GM21576 (cell line): ENCODE measurements at regions not wholly inside any gene's neighbourhood (a gene's known extent, or its start where the extent isn't known, plus 50 kb on each side); places are given as distances from the start of the nearest gene placed in this dataset.
A peak's percentile ranks its signal among the peaks of the same experiment; 100 is the strongest.

Experiments
- ATAC-seq: cut with Tn5 transposase; IDR thresholded peaks from one replicate; pipeline ENCODE4 v1.9.1; 2021; ENCODE audit warnings: mild to moderate bottlenecking, moderate library complexity; ENCODE audit not compliant: unreplicated experiment

GRCh38 chr21:25425156-25425555 lies 182.1 kb downstream of the MRPL39 start:
- ATAC-seq, result no peak

DNA sequence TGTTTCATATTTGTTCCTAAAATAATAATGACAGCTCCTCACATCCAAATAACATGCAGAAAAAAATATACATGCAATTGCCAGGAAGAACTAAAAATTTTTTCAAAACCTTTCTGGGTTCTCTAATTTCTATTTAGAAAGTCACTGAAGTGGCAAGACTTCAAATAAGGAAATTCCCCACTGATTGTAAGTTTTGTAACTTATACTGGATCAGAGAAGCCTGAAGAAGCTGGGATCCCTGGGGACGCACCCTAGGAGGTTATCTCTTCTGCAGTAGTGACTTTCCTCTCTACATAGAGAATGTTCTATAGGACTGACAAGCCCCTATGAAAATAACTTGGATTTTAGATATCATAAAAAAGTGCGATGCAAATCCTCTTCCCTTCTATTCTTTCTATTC lies 182.6 kb downstream of the MRPL39 start:
- no peak for ATAC-seq

GRCh38 chr21:25424048-25424447 lies 183.2 kb downstream of the MRPL39 start:
- no peak for ATAC-seq

DNA sequence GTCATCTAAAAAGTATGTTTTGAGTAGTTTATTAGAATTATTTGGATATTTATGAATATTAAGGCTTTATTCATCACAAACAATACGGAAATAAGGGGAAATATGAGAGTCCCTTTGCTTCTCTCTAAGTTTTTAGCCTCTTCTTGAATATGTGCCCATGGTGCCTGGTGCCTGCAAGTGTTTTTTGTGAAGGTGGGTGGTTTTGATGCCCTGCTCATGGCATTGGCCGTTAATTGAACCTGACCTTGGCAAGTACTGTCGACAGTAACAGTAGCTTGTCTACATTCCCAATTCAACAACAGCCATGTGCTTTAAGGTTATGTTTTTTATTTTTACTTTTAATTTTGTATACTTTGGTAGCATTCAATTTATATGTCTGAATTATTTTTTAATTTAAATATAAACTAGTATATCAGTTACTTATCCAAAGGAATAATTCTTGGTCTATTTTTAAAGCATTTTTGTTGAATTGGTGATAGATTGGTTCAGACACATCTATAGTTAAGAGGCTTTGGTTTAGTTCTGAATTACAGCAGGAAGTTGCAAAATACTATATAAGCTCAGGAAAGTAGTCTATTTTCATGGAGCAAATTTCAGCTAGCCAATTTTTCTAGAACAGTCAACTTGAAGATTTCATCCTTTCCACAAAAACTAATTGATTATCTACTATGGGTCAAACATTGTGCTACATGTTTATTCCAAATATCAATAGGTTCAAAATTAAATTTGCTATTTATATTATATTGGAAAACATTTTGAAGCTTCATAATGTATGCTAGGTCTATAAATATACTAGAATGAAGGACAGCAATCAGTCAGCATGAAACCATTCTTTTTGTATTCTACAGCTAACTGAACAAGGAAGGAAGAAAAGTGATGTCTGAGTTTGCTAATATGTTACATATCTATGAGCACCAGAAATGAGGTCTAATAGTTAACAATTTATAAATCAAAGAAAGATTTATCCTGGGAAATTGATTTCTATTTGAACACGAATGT lies 184.4 kb downstream of the MRPL39 start:
- no peak for ATAC-seq

GRCh38 chr21:25421321-25422028 lies 185.8 kb downstream of the MRPL39 start:
- peak; percentile 71 for ATAC-seq

DNA sequence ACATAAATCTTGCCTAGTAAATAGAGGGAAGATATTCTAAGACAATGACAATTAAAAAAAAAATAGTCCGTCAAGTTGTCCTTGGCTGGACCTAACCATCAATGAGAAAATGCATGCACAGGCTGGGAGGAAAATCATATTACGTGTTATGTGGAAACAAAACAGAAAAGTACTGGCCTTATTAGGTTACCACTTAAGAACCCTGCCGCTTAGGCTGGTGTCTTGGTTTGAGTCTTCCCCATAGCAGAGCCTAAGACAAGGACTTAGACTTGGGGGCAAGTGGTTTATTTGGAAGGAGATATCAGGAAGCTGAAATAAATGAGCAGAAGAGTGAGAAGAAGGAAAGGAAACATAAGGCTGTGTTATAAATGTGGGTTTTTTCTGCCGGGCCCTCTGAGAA lies 186.4 kb downstream of the MRPL39 start:
- ATAC-seq, result no peak

DNA sequence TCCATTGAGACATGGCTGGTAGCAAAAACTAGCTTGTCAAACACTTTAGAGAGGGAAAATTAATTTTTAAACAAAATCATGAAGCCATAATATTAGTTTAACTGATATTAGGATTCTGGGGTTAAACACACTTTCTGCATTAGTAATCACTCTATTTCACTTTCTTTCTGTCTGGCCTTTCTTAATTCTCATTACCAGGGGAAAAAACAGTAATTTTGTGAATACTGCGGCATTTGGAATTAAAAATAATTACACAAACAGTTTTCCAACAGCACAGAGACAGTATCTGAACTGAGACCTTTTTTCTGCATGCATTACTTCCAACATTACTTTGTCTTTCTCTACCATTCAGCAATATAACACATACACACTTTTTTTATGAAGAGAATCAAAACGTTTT lies 190.6 kb downstream of the MRPL39 start:
- no peak for ATAC-seq

DNA sequence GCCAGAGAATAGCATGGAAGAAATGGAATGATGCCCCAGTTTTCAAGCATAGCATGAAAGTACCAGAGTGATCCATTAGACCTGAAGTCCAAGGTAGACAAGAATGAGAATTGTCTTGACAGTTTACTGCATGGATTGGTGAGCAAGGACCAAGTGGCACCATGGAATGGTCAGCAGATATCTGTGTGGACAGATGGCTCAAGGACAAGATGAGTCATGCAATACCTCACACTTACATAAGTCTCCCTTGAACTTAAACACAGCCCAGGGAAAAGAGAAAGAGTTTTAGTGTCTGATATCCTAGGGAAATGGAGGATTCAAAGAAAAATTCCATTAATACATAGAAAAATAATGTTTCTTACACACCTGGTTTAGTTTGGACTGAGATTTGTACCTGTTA lies 195.2 kb downstream of the MRPL39 start:
- no peak for ATAC-seq

DNA sequence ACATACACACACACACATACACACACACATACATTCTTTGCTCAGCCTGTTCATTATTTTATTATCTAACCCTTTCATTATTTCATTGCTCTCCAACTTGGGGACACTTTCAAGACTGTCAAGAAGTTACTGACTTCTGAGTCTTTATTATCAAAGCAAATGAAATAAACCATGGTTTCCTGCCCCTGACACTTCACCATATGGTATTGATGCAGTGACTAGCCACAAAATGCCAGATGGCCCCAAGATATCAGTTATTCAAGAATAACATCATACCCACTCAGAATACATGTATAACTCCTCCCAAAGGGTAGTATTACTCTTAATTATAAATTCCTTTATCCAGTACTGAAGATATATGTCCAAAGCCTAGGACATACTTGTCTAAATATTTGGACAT lies 197.3 kb downstream of the MRPL39 start:
- ATAC-seq, result no peak

DNA sequence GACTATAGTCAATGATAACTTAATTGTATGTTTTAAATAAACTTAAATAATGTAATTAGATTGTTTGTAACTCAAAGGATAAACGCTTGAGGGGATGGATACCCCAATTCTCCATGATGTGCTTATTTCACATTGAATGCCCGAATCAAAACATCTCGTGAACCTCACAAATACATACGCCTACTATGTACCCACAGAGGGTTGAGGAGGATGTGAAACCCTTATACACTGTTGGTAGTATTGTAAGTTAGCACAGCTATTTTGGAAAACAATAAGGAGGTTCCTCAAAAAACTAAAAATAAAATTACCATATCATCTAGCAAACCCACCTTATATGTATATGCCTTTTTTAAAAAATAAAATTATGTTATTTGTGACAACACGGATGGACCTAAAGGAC lies 198.6 kb downstream of the MRPL39 start:
- ATAC-seq, result no peak

DNA sequence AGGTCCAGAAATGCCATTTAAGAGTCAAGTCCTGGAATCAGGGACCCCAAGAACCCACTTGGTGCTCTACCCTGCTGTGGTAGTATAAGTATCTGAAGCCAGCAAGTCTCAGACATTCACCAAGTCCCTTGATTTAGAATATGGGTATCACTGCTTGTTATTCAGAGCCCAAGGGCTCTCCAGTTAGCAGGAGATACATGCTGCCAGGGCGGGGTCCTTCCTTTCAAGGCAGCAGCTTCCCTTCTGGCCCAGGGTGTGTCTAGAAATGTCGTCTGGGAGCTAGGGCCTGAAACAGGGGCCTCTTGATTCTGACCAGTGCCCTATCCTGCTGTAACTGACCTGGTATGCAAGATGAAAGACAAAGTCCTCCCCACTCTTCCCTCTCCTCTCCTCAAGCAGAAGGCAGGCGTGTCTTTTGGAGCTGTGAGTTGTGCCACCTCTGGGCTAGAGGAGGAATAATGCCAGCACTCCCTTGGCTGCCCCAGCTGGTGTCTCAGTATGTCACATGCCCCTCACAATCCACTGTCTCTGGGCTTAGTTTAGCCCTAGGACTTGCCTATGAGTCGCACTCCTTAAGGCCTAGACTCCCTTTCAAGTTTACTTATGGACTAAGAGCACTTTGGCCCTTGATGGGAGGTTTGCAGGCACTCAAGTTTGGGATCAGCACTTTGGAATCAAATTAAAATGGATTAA lies 200.2 kb downstream of the MRPL39 start:
- ATAC-seq, result no peak

DNA sequence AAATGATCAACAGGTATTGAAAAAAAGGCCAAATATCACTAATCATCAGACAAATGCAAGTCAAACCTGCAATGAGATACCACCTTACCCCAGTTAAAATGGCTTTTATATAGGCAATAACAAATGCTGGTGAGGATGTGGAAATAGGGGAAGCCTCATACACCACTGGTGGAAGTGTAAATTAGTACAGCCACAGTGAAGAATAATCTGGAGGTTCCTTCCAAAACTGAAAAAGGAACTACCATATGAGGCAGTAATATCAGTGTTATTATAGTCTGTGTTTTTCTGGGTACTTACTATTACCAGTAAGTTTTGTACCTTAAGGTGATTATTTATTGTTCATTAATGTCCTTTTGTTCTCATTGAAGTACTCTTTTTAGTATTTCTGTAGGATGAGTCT lies 201.3 kb downstream of the MRPL39 start:
- no peak for ATAC-seq

DNA sequence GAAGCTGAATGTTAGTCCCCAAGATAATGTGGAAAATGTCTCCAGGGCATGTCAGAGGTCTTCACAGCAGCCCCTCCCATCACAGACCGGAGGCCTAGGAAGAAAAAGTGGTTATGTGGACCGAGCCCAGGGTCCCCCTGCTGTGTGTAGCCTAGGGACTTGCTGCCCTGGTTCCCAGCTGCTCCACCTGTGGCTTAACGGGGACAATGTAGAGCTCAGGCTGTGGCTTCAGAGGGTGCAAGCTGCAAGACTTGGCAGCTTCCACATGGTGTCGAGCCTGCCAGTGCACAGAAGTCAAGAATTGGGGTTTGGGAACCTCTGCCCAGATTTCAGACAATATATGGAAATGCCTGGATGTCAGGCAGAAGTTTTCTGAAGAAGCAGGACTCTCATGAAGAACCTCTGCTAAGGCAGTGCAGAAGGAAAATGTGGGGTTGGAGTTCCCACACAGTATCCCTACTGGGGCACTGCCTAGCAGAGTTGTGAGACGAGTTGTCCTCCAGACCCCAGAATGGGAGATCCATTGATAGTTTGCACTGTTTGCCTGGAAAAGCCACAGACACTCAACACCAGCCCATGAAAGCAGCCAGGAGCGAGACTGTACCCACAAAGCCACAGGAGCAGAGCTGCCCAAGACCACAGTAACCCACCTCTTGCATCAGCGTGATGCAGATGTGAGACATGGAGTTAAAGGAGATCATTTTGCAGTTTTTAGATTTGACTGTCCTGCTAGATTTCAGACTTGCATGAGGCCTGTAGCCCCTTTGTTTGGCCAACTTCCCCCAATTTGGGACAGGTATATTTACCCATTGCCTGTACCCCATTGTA lies 204.9 kb downstream of the MRPL39 start:
- no peak for ATAC-seq

DNA sequence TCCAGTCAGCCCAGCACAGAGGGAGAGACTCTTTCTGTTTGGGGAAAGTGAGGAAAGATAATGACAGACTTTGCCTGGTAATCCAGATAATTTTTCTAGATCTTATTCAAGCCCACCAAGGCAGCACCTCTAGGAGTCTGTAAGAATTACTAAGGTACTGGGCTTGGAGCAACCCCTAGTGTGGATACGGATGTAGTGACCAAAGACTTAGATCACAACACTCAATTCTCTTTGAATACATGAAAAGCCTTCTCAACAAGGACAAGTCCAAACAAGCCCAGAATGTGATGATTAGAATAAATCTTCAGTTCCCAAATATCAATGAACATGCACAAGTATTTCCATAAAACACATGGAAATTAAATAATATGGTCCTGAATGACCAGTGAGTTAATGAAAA lies 206.9 kb downstream of the MRPL39 start:
- ATAC-seq, result no peak

DNA sequence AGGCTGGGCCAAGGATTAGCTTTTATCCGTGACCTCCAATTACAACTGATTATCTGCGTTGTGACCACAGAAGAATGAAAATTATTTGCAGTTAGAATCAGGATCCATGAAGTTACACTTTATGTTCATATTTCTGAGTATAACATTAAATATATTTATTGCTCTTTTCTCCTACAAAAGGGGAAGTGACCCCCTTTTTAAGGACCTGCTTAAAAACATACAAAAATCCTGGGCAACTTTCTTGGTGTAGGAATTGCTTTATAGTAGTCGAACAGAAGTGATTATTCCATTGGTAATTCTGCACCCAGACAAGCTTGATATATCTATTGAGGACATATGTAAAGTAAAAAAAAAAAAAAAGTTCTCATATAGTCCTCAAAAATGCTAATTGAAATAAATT lies 208.7 kb downstream of the MRPL39 start:
- no peak for ATAC-seq

DNA sequence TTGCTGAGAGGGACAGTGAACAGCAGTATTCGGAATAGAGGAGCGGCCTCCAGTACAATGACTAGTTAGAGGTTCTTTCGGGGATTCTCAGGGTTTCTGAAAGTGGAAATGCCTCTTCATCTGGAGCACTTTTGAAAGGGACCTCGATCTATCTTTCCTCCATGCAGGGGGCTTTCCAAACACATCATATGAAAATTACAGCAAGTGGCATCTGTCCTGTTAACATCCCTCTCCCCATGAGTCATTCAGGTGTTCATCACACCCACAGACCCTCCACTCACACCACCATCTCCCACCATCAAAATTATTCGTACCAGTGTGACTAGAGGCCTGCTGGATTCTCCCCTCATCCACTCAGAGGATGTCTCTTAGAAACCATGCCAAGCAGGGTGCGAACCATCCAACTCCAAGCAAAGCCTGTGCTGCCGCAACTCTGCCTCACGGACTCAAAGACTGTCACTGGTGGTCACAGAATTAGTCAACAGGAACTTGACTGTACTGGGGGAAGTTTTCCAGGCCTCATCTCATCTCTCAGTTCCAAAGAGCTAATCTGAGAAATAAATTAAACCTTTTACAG lies 211.1 kb downstream of the MRPL39 start:
- ATAC-seq, result peak; percentile 86

GRCh38 chr21:25391777-25392176 lies 215.5 kb downstream of the MRPL39 start:
- no peak for ATAC-seq

DNA sequence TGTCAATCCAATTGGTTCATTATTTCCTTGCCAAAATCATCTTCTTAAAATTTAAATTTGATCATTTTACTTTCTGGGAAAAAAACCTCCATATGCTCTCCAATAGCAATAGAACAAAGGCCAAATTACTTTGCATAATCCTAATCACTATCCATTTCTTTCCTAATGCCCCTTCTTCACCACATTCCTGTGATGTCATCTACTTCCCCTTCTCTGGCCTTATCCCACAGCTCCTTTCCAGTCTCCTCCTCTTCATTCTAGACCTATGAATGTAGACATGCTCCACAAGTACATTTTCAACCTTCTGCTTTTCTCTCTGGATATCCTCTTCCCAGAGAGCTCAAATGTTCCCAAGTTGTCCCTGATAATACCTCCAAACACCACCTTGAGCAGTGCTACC lies 216.6 kb downstream of the MRPL39 start:
- no peak for ATAC-seq

GRCh38 chr21:25387665-25388064 lies 219.6 kb downstream of the MRPL39 start:
- no peak for ATAC-seq

- ATAC-seq, result no peak
Measured at GRCh38 chr21:25385911-25386474, 221.3 kb downstream of the MRPL39 start.
